ENCODE measurements at regions not wholly inside any gene's neighbourhood (a gene's known extent, or its start where the extent isn't known, plus 50 kb on each side); places are given as distances from the start of the nearest gene placed in this dataset.

DNA sequence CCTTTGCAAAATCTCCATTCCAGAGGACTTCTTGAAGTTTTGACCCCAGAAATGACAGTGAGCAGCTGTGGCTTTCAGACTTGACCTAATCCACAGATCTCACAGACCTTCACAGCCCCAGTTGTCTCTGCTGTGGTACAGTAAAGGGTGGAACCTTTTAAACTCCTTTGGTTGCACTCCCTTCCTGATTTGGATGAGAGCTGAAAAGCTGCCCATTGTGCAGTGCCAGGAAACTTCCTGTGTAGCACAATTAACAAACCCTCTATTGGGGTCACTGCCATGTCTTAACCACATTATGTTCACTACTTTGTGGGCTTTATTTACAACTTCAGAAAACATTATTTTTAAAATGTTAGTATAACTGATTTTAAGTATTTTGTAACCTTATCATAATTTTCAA lies 56.7 kb upstream of the PCSK5 start:
- no peaks in the 10 kb centered on the region for H3K36me3 ChIP-seq (ENCODE audit: control insufficient read depth, insufficient read depth, low read length)
- TF ChIP-seq CTCF (IDR thresholded peaks at IDR 0.05; ENCODE audit: insufficient read depth, low read length, severe bottlenecking) = no peak
- no peaks in the 10 kb centered on the region for H3K27me3 ChIP-seq (ENCODE audit: control insufficient read depth, insufficient read depth, low read length)
- DNase-seq (ENCODE audit: low read depth) (no peak), FAIRE-seq (no peak)
- H3K4me3 ChIP-seq (ENCODE audit: low read depth, low read length) = no peak overlapping the region

- no peak for FAIRE-seq
Observed at GRCh38 chr9:75834878-75835277, 55.6 kb upstream of the PCSK5 start.

More at GRCh38 chr9:75834878-75835277, 55.6 kb upstream of the PCSK5 start:
- no peak for TF ChIP-seq CTCF (IDR thresholded peaks at IDR 0.05; ENCODE audit: insufficient read depth, low read length, severe bottlenecking)
- Histone ChIP-seq H3K36me3 (ENCODE audit: control insufficient read depth, insufficient read depth, low read length) (no peaks in the 10 kb centered on the region), H3K4me3 (ENCODE audit: low read depth, low read length) (no peak overlapping the region), H3K27me3 (ENCODE audit: control insufficient read depth, insufficient read depth, low read length) (no peaks in the 10 kb centered on the region)
- DNase-seq (ENCODE audit: low read depth) = no peak

Data from bronchial epithelial cell (primary cell).